Aorta (tissue), 5 donors: ENCODE measurements at regions not wholly inside any gene's neighbourhood (a gene's known extent, or its start where the extent isn't known, plus 50 kb on each side); places are given as distances from the start of the nearest gene placed in this dataset.

ENCODE experiments used
- ATAC-seq: fragments of 200-7000 bp; cut with Tn5 transposase; one replicate; pipeline ENCODE4 v1.9.1; 2022; ENCODE audit warnings: moderate library complexity; ENCODE audit not compliant: low FRiP score
- DNase-seq, 2 donors: peaks; one replicate each; pipeline ENCODE4 v3.0.0-alpha.2; 2020
- H3K27ac ChIP-seq, 2 donors: one replicate each; pipeline ENCODE4 v1.5.1; 2013; ENCODE audit warnings: low read length in 2 of 2, mild to moderate bottlenecking in 2 of 2, moderate library complexity in 2 of 2, control low read depth in 1 of 2, inconsistent platforms in 1 of 2, low read depth in 1 of 2
- H3K27me3 ChIP-seq, 2 donors: one replicate each; pipeline ENCODE4 v1.6.1; 2013; ENCODE audit warnings: control low read depth in 1 of 2, low read length in 1 of 2, mild to moderate bottlenecking in 1 of 2, moderate library complexity in 1 of 2; ENCODE audit not compliant: insufficient read depth in 2 of 2, control insufficient read depth in 1 of 2
- H3K36me3 ChIP-seq, 2 donors: one replicate each; pipeline ENCODE4 v1.6.1; 2013; ENCODE audit warnings: control low read depth in 1 of 2, low read length in 1 of 2, mild to moderate bottlenecking in 1 of 2; ENCODE audit not compliant: insufficient read depth in 2 of 2, control insufficient read depth in 1 of 2
- H3K4me1 ChIP-seq, 2 donors: one replicate each; pipeline ENCODE4 v1.6.1; 2013; ENCODE audit warnings: low read length in 2 of 2, control low read depth in 1 of 2, mild to moderate bottlenecking in 1 of 2, moderate library complexity in 1 of 2; ENCODE audit not compliant: insufficient read depth in 2 of 2, control insufficient read depth in 1 of 2
- H3K4me3 ChIP-seq, 2 donors: one replicate each; pipeline ENCODE4 v1.5.1; 2013; ENCODE audit warnings: low read length in 2 of 2, control low read depth in 1 of 2, mild to moderate bottlenecking in 1 of 2
- H3K9me3 ChIP-seq: one replicate; pipeline ENCODE4 v1.6.1; 2013; ENCODE audit warnings: mild to moderate bottlenecking, low read length; ENCODE audit not compliant: control insufficient read depth
- WGBS, 2 donors: extraction: QIAGEN DNeasy Blood & Tissue Kit; methylation state at CpG; one replicate each; pipeline ENCODE4 v1.1.7; 2013; 5-methylcytosine and 5-hydroxymethylcytosine counted together
- intact Hi-C, 2 donors: fragments of 100-400 bp; cut with DNase I; formaldehyde crosslinking; loops; one replicate each; pipeline versions ENCODE4 v1.14.2 to v1.15.0; 2022
- donor health status: healthy with polysubstance abuse.
- donor health status: Bipolar disorder and iron deficiency.
- donor health status: DM: no; HTN: no; CAD: no.
- donor health status: DM: no; HTN: no; CAD: no.
- donor health status: DM: yes; HTN: yes; CAD: no.

DNA sequence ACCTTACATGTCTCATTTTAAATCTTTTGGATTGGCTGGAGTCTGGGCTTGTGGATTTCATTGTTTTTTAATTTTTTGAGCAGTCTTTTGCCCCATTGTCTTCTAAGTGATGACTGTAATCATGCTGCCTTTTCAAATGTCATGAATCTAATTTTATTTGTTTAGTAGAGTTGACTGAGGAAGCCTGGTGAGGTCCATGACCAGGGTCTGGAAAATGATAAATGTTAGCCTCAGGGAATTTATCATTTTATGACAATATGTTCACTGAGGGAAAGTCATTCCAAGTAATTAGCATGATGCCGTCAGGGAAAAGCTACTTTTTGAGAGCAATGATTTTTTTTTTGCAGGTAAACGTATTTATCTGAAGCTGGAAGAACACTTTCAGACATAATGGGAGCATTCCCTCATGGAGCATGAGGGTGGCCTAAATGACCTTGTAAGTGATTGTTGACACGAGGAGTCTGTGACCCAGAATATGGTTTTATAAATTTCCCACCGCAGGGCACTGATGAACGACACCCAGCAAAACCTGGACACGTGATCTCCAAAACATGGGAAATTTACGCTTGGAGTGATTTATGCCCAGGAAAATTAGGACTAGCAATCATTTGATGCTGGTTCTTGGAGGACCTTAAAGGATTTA is 155.3 kb upstream of the NABP1 start:
- no peaks in the 10 kb centered on the region for H3K9me3 ChIP-seq
- 70 to 78% methylated on average over 7 of the region's 7 CpGs for WGBS, 2 donors
- DNase-seq (no peak), ATAC-seq (no peak)
- no peaks in the 10 kb centered on the region for H3K27me3 ChIP-seq
- no peak overlapping the region for H3K27ac ChIP-seq
- H3K36me3 ChIP-seq, result no peaks in the 10 kb centered on the region
- H3K4me3 ChIP-seq, result no peak overlapping the region
- no peaks in the 10 kb centered on the region for H3K4me1 ChIP-seq
- intact Hi-C loops, result loop anchor here (5.0 kb wide), 1 partner anchor 355 kb away; no protein-coding TSS in a partner anchor

DNA sequence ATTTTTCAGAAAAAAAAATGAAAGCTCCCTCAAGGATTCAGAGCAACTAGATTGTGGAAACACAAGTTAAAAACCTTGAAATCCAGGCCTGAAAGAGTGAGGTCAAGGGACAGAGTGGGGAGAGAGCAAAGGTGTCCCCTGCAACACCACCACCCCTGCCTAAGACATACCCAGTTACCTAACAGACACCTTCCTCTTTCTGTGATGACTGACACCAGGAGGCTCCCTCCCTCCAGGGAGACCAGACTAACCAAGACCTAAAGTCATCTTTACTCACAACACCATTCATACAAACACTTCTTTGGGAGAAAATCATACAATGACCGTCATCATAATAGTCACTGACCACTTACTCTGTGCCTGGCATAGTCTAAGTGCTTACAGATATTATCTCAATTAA is 151.8 kb upstream of the NABP1 start:
- H3K27me3 ChIP-seq, result no peaks in the 10 kb centered on the region
- H3K4me3 ChIP-seq, result no peak overlapping the region
- H3K36me3 ChIP-seq, result no peaks in the 10 kb centered on the region
- no peaks in the 10 kb centered on the region for H3K9me3 ChIP-seq
- intact Hi-C loops, result no loop called here
- no peak for ATAC-seq
- 95 to 96% methylated on average over 1 of the region's 1 CpG for WGBS, 2 donors
- H3K27ac ChIP-seq, result no peak overlapping the region
- DNase-seq, result no peak
- no peaks in the 10 kb centered on the region for H3K4me1 ChIP-seq

DNA sequence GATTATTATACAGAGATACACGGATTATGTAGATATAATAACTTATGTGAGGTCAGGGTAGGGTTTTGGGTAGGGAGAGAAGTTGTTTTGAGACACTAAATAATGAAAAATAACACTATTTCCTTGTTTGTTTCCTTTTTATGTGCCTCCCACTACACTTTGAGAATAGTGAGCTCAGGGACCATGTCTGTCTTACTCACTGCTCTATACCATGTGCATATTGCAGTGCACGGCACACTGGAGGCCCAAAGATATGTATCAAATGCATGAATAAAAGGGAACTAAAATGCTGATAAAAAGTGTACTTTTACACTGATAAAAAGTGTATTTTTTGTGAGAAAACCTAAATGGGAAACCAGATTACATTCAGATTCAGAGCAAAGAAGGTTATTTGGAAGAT is 151.4 kb upstream of the NABP1 start:
- H3K4me3 ChIP-seq, result no peak overlapping the region
- WGBS, 2 donors, result 52 to 75% methylated on average over 2 of the region's 2 CpGs
- H3K36me3 ChIP-seq, result no peaks in the 10 kb centered on the region
- H3K9me3 ChIP-seq, result no peaks in the 10 kb centered on the region
- DNase-seq, result no peak
- H3K4me1 ChIP-seq, result no peaks in the 10 kb centered on the region
- ATAC-seq, result no peak
- no peak overlapping the region for H3K27ac ChIP-seq
- H3K27me3 ChIP-seq, result no peaks in the 10 kb centered on the region
- intact Hi-C loops, result no loop called here

GRCh38 chr2:191526953-191527556 is 150.9 kb upstream of the NABP1 start:
- 89 to 91% methylated on average over 3 of the region's 3 CpGs for WGBS, 2 donors
- Histone ChIP-seq H3K9me3 (no peaks in the 10 kb centered on the region), H3K27ac (no peak overlapping the region), H3K4me3 (no peak overlapping the region), H3K36me3 (no peaks in the 10 kb centered on the region), H3K27me3 (no peaks in the 10 kb centered on the region), H3K4me1 (no peaks in the 10 kb centered on the region)
- no peak for DNase-seq
- ATAC-seq, result no peak
- intact Hi-C loops, result no loop called here

DNA sequence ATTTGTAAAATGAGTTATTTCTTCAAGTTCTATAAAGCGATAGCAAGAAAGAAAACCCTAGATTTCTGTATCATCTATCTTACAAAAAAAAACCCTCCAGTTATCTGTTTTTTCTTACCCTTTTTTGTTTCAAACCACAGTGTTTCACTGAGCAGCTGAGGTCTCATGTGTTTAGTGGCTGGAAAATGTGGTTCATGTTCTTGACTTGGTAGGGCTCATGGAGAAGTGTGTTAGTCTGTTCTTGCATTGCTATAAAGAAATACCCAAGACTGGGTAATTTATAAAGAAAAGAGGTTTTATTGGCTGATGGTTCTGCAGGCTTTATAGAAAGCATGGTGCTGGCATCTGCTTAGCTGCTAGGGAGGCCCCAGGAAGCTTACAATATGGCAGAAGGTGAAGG is 147.3 kb upstream of the NABP1 start:
- ATAC-seq, result no peak
- Histone ChIP-seq H3K27ac (no peak overlapping the region), H3K4me3 (no peak overlapping the region), H3K27me3 (no peaks in the 10 kb centered on the region), H3K9me3 (no peaks in the 10 kb centered on the region), H3K36me3 (no peaks in the 10 kb centered on the region), H3K4me1 (no peaks in the 10 kb centered on the region)
- intact Hi-C loops, result no loop called here
- 97 to 99% methylated on average over 1 of the region's 1 CpG for WGBS, 2 donors
- no peak for DNase-seq

- intact Hi-C loops, result no loop called here
- Histone ChIP-seq H3K9me3 (no peaks in the 10 kb centered on the region), H3K36me3 (no peaks in the 10 kb centered on the region), H3K4me3 (no peak overlapping the region), H3K4me1 (no peaks in the 10 kb centered on the region), H3K27me3 (peaks cover 0 to 1% of the 10 kb centered on the region in 2 donors), H3K27ac (no peak overlapping the region)
- DNase-seq, result no peak
- ATAC-seq, result no peak
- 68 to 78% methylated on average over 1 of the region's 1 CpG for WGBS, 2 donors
Observed at GRCh38 chr2:191533693-191534180, 144.2 kb upstream of the NABP1 start.

- 90 to 92% methylated on average over 4 of the region's 4 CpGs for WGBS, 2 donors
- Histone ChIP-seq H3K9me3 (no peaks in the 10 kb centered on the region), H3K27me3 (peaks cover 0 to 1% of the 10 kb centered on the region in 2 donors), H3K27ac (no peak overlapping the region), H3K4me3 (no peak overlapping the region), H3K36me3 (no peaks in the 10 kb centered on the region), H3K4me1 (no peaks in the 10 kb centered on the region)
- intact Hi-C loops, result no loop called here
- DNase-seq, result no peak
- no peak for ATAC-seq
Observed at GRCh38 chr2:191537921-191538320, 140.0 kb upstream of the NABP1 start.

- Histone ChIP-seq H3K4me1 (no peaks in the 10 kb centered on the region), H3K27me3 (peaks cover 0 to 1% of the 10 kb centered on the region in 2 donors), H3K4me3 (no peak overlapping the region), H3K9me3 (no peaks in the 10 kb centered on the region), H3K27ac (no peak overlapping the region), H3K36me3 (no peaks in the 10 kb centered on the region)
- ATAC-seq (no peak), DNase-seq (no peak)
- WGBS, 2 donors, result 71 to 75% methylated on average over 7 of the region's 7 CpGs
- intact Hi-C loops, result no loop called here
Observed at GRCh38 chr2:191538334-191538903, 139.5 kb upstream of the NABP1 start.

- H3K27me3 ChIP-seq, result peaks cover 0 to 1% of the 10 kb centered on the region in 2 donors
- intact Hi-C loops, result no loop called here
- H3K27ac ChIP-seq, result no peak overlapping the region
- no peaks in the 10 kb centered on the region for H3K4me1 ChIP-seq
- no peaks in the 10 kb centered on the region for H3K36me3 ChIP-seq
- ATAC-seq (no peak), DNase-seq (no peak)
- 15 to 24% methylated on average over 2 of the region's 2 CpGs for WGBS, 2 donors
- H3K9me3 ChIP-seq, result no peaks in the 10 kb centered on the region
- H3K4me3 ChIP-seq, result no peak overlapping the region
Observed at GRCh38 chr2:191539068-191539467, 138.9 kb upstream of the NABP1 start.
